ENCODE measurements at regions not wholly inside any gene's neighbourhood (a gene's known extent, or its start where the extent isn't known, plus 50 kb on each side); places are given as distances from the start of the nearest gene placed in this dataset.

DNA sequence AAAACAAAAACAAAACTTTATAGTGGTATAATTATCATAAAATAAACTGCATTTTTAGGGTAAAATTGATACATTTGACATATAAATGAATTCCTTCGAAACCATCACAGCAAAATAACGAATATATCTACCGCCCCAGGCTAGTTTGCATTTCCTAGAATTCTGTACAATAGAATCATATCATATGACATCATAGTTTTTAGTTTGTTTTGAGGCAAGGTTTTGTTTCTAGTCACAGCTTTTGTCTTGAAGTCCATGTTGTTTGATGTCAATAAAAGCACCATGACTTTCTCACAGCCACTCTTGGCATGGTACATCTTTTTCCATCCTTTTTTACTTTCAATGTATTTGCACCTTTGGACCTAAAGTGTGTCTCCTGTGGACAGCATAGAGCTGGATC lies 102.9 kb downstream of the FOXL3 start:
- TF ChIP-seq EZH2 (IDR thresholded peaks at IDR 0.05; ENCODE audit: borderline replicate concordance, low read depth, low read length, severe bottlenecking), result no peak
- TF ChIP-seq POLR2A (IDR thresholded peaks at IDR 0.05; ENCODE audit: low read depth, low read length), result no peak
- TF ChIP-seq, protein P1, sequence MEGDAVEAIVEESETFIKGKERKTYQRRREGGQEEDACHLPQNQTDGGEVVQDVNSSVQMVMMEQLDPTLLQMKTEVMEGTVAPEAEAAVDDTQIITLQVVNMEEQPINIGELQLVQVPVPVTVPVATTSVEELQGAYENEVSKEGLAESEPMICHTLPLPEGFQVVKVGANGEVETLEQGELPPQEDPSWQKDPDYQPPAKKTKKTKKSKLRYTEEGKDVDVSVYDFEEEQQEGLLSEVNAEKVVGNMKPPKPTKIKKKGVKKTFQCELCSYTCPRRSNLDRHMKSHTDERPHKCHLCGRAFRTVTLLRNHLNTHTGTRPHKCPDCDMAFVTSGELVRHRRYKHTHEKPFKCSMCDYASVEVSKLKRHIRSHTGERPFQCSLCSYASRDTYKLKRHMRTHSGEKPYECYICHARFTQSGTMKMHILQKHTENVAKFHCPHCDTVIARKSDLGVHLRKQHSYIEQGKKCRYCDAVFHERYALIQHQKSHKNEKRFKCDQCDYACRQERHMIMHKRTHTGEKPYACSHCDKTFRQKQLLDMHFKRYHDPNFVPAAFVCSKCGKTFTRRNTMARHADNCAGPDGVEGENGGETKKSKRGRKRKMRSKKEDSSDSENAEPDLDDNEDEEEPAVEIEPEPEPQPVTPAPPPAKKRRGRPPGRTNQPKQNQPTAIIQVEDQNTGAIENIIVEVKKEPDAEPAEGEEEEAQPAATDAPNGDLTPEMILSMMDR (IDR thresholded peaks at IDR 0.05; ENCODE audit: extremely low read depth in 1 of 2, insufficient read depth in 1 of 2, low read depth in 1 of 2, low read length in 2 of 2), result no peak

All from endothelial cell of umbilical vein (primary cell).